GM19035 (cell line): ENCODE measurements at regions not wholly inside any gene's neighbourhood (a gene's known extent, or its start where the extent isn't known, plus 50 kb on each side); places are given as distances from the start of the nearest gene placed in this dataset.

Experiments used
- ATAC-seq: cut with Tn5 transposase; IDR thresholded peaks from one replicate; pipeline ENCODE4 v1.9.1; 2021; ENCODE audit not compliant: unreplicated experiment

GRCh38 chr13:26942184-26942583 lies 181.6 kb upstream of the GPR12 start:
- no peak for ATAC-seq

GRCh38 chr13:26941345-26942174 lies 181.0 kb upstream of the GPR12 start:
- no peak for ATAC-seq

GRCh38 chr13:26934096-26934495 lies 173.5 kb upstream of the GPR12 start:
- no peak for ATAC-seq

DNA sequence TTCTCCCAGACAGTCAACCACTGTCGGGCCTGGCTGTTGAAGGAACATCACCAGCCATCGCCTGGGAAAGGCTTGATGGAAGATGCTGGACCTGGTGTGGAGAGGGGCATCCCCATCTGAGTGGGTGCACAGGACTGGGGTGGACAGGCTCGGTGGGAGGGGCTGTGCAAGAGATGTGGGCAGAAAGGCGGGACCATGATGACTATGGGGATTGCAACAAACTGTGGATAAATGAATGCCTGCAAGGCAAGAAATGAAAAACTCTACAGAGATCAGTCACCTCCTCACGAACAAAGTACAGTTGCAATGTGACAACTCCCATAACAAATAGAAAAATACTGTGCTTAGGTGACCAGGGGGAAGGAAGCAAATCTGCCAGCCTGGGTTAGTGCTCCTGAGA lies 171.9 kb upstream of the GPR12 start:
- ATAC-seq, result no peak

GRCh38 chr13:26929971-26930730 lies 169.6 kb upstream of the GPR12 start:
- no peak for ATAC-seq

DNA sequence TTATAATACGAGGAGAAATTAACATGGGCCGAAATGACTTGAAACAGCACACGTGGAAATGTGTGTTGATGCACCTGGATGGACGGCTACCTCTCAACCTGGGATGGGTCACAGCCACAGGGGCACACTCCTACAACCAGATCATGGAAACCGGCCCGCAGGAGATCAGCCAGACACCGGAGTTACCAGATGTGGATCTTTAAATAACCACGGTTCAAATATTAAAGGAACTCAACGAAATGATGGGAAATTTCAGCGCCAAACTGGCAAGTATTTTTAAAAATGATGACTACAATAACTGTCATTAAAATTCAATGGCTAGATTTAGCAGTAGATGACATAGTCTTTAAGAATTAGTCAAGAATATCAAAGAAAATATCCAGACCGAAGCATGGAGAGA lies 166.9 kb upstream of the GPR12 start:
- ATAC-seq, result no peak

DNA sequence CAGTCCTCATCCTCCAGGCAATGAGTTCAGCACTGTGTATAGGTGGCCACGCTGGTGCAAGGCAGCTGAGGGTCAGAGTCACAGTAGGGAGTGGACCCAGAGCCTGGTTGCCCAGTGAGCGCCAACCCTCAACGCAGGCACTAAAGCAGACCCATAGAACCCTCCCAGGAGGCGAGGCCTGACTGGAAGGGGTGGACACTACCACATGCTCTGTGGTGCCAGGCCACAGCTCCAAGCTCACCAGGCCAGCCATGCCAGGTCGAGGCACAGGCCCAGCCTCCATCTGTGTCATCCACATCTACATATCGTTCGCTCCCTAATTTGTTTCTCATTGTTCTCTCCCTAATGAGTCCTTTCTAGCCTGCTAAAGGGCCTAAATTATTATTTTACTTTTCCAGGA lies 165.8 kb upstream of the GPR12 start:
- ATAC-seq, result no peak

- no peak for ATAC-seq
Measured at GRCh38 chr13:26923824-26924605, 163.4 kb upstream of the GPR12 start.

GRCh38 chr13:26921918-26922317 lies 161.3 kb upstream of the GPR12 start:
- ATAC-seq, result peak; percentile 62

GRCh38 chr13:26920614-26921355 lies 160.2 kb upstream of the GPR12 start:
- no peak for ATAC-seq

DNA sequence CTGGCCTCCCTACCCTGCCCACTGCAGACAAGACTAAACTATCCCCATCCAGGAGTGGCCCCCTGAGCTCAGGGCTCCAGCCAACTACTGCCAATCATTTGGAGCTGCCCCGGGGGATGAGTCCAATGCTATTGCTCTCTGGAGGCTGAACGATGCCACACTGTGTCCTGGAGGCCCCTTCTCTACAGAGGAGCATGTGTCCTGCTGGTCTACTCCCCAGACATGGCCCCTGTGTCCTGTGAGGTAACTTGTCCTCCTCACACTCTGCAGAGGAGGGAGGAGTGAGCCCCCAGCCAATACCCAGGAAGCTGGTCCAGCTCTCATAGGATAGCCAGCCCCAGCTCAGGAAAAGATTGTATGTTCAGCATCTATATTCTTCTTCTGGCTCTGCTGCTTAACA lies 159.1 kb upstream of the GPR12 start:
- no peak for ATAC-seq

GRCh38 chr13:26919311-26919710 lies 158.7 kb upstream of the GPR12 start:
- ATAC-seq, result no peak

DNA sequence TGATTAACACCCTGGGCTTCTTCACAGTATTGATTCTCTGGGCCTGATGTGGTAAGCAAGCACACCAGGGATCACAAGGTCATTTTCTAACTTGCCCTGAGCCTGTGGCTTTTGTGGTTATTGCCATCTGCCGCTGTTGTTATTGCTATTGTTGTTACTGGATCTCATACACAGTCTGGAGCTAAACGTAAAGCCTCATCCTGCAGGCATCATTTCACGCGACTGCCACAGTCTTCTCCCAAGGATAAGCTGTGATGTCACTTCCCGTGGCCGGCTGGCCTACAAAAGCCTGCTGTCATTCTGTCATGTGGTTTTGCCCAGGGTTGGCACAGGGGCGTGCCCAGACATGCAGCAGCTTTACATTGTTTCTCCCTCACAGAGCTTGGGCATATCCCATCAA lies 154.0 kb upstream of the GPR12 start:
- no peak for ATAC-seq

DNA sequence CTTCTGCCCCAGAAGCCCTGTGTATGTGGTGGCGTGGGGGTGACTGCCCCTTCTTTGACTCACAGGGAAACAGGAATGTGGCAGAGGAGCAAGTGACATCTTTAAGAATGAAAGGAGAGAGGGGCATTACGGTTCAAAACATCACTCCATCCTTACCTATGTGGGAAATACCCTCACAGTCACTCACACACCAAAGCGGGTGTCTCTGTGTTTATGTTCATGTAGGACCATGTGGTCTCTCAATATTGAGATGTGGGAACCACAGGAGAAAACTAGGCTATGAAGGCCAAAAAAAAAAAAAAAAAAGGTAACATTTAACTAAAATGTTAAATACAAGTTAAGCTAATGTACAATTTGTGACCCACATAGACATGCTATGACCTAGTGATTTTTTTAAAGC lies 153.6 kb upstream of the GPR12 start:
- ATAC-seq, result no peak

- ATAC-seq, result no peak
Measured at GRCh38 chr13:26910754-26911465, 150.3 kb upstream of the GPR12 start.

GRCh38 chr13:26909477-26909876 lies 148.9 kb upstream of the GPR12 start:
- no peak for ATAC-seq

DNA sequence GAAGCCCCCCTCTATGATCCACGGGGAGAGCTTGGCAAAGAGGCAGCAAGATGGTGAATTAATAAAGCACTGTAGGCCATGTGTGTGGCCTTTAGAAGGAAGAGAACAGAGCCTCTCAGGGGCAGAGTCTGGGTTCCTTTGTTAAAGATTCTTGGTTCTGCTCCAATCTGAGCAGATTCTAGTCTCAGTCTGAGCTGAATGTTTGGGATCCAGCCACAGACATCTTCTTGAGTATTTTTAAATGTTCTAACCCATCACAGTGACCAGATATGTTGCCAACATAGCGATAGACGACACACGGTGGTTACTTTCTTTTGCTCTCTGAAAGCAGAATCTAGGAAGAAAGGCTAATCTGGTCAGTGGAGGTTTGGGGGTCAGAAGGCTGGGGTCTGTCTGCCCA lies 147.5 kb upstream of the GPR12 start:
- ATAC-seq, result no peak

DNA sequence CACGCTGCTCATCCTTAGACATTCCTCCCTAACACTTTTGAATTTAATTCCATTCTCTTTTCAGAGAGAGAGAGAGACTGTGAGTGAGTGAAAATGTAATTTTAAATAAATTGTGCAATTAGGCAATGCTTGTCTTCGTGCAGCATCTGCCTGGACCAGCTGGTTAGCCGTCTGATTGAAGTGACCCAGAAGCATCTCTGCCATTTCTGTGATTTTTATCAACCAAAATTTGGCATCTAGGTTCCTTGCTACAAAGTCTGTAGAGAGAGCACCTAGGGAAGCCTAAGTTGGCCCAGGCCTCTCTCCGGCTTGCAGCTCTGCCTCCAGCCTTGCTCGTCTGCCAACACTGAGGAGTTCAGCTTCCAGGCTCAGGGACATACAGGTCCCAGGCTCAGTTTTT lies 138.6 kb upstream of the GPR12 start:
- ATAC-seq, result no peak

GRCh38 chr13:26897706-26898550 lies 137.3 kb upstream of the GPR12 start:
- ATAC-seq, result no peak
